Stomach smooth muscle (tissue), 2 donors: ENCODE measurements at regions not wholly inside any gene's neighbourhood (a gene's known extent, or its start where the extent isn't known, plus 50 kb on each side); places are given as distances from the start of the nearest gene placed in this dataset.
A peak's percentile ranks its signal among the peaks of the same experiment; 100 is the strongest.

Experiments used
- H3K27ac ChIP-seq: one replicate; pipeline ENCODE4 v1.7.0; 2013; ENCODE audit warnings: mild to moderate bottlenecking, low read length, inconsistent platforms
- H3K27me3 ChIP-seq, 2 donors: one replicate each; pipeline ENCODE4 v1.7.0; 2013; ENCODE audit warnings: low read length in 2 of 2; ENCODE audit not compliant: insufficient read depth in 2 of 2, control insufficient read depth in 1 of 2
- H3K36me3 ChIP-seq, 2 donors: one replicate each; pipeline ENCODE4 v1.7.0; 2013; ENCODE audit warnings: low read length in 2 of 2; ENCODE audit not compliant: control insufficient read depth in 2 of 2, insufficient read depth in 2 of 2
- H3K4me1 ChIP-seq: one replicate; pipeline ENCODE4 v1.7.0; 2013; ENCODE audit warnings: low read length; ENCODE audit not compliant: control insufficient read depth, insufficient read depth
- H3K4me3 ChIP-seq, 2 donors: one replicate each; pipeline ENCODE4 v1.7.0; 2013; ENCODE audit warnings: low read length in 2 of 2
- H3K9ac ChIP-seq, 2 donors: one replicate each; pipeline ENCODE4 v1.7.0; 2013; ENCODE audit warnings: low read length in 2 of 2, mild to moderate bottlenecking in 1 of 2
- H3K9me3 ChIP-seq, 2 donors: one replicate each; pipeline ENCODE4 v1.7.0; 2013; ENCODE audit warnings: low read length in 2 of 2; ENCODE audit not compliant: control insufficient read depth in 2 of 2
- donor health status: healthy.
- donor health status: Pancreatic carcinoma.

DNA sequence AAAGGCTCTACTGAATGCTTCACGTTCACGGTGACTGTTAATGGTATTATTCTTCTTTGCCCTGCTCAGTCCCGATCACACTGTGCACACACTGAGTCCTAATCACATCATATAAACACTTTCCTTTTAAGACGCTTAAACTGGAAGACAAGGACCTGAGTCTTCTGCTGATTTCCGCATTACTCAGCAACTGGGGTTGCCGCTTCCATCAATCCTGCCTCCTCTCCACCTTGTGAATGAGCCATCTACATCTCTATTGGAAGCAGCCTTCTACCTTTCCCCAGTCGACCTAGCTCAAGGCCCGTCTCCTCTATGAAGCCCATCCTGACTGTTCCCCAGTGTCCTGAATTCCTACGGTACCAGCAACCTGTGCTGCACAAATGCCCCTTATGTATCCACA is 104.7 kb downstream of the NCOR2 start:
- Histone ChIP-seq H3K36me3 (peaks cover 40 to 51% of the 10 kb centered on the region in 2 donors), H3K27me3 (no peaks in the 10 kb centered on the region), H3K4me3 (no peak overlapping the region), H3K9ac (peak overlapping the region; percentile 22 to 36), H3K9me3 (peaks cover 0 to 5% of the 10 kb centered on the region in 2 donors), H3K27ac (no peak overlapping the region), H3K4me1 (peaks cover 29% of the 10 kb centered on the region)

DNA sequence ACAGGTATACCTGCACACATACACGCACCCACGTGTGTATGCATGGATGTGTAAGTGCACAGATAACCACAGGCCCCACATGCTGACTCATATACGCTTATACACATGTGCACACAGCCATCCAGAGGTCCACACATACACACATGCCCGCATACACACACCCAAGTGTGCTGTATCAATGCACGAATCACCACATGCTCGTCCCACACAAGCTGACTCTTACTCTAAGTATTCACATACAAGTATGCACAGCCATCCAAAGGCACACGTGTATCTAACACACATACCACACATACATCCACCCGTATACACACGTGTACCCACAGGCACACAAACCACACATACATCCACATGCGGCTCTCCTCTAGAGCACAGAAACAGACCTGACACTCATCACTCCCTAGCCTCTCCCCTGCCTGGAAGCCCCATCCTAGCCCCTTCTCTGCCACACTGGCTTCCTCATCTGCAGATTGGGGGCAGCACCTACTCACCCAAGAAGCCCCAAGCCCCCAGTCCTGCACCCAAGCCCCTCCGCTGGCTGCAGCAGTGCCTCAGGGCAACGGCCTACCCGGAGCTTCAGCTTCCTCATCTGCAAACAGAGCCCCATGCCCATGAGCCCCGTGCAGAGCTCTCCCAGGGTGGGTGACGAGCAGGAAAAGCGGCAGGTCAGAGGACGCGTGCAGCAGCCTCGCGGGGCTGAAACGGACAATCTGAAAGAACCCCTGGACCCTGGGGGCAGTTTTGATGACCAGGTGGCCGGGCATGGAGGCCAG is 105.4 kb downstream of the NCOR2 start:
- Histone ChIP-seq H3K9me3 (peaks cover 0 to 5% of the 10 kb centered on the region in 2 donors), H3K27ac (no peak overlapping the region), H3K36me3 (peaks cover 40 to 51% of the 10 kb centered on the region in 2 donors), H3K27me3 (no peaks in the 10 kb centered on the region), H3K9ac (no peak overlapping the region), H3K4me3 (no peak overlapping the region), H3K4me1 (peaks cover 36% of the 10 kb centered on the region)

DNA sequence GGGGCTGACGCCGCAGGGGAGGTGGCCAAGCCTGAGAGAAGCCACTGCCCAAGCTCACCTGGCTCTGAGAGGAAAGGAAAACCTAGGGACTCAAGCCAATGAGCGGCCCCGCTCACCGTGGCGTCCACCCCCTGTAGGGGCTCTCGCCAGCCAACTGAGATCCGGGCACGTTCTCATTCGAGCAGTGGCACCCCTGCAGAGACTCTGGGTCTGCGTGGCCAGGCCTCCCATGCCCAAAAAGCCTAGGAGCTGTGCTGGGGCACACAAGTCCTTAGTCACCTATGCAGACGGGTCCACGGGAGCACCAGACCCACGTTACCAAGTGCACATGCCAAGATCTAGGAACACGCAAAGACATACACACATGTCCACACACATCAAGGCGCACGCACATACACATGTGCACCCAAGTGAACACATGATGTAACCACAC is 106.2 kb downstream of the NCOR2 start:
- H3K27ac ChIP-seq: no peak overlapping the region
- H3K36me3 ChIP-seq: peaks cover 38 to 49% of the 10 kb centered on the region in 2 donors
- H3K27me3 ChIP-seq: no peaks in the 10 kb centered on the region
- H3K4me1 ChIP-seq: peaks cover 40% of the 10 kb centered on the region
- no peak overlapping the region for H3K4me3 ChIP-seq
- peaks cover 0 to 5% of the 10 kb centered on the region in 2 donors for H3K9me3 ChIP-seq
- no peak overlapping the region for H3K9ac ChIP-seq

DNA sequence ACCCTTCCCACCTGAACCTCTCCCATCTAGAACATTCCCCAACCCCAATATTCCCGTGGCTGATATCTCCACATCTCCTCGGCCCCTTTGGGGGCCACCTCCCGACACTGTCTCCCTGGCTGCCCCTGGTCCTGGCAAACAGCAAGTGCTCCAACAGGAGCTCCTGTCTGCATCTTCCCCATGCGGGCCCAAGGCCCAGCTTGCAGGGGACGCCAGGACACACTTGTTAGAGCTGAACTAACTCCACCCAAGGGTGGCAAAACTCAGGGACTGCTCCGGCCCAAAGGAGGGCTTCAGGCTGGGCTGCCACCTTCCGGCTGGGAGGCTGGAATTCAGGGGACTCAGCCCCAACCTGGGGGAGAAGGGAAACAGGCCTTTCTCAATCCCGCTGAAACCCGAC is 106.6 kb downstream of the NCOR2 start:
- Histone ChIP-seq H3K36me3 (peaks cover 33 to 47% of the 10 kb centered on the region in 2 donors), H3K9me3 (peaks cover 0 to 5% of the 10 kb centered on the region in 2 donors), H3K27me3 (no peaks in the 10 kb centered on the region), H3K9ac (no peak overlapping the region), H3K4me3 (no peak overlapping the region), H3K27ac (no peak overlapping the region), H3K4me1 (peaks cover 43% of the 10 kb centered on the region)

DNA sequence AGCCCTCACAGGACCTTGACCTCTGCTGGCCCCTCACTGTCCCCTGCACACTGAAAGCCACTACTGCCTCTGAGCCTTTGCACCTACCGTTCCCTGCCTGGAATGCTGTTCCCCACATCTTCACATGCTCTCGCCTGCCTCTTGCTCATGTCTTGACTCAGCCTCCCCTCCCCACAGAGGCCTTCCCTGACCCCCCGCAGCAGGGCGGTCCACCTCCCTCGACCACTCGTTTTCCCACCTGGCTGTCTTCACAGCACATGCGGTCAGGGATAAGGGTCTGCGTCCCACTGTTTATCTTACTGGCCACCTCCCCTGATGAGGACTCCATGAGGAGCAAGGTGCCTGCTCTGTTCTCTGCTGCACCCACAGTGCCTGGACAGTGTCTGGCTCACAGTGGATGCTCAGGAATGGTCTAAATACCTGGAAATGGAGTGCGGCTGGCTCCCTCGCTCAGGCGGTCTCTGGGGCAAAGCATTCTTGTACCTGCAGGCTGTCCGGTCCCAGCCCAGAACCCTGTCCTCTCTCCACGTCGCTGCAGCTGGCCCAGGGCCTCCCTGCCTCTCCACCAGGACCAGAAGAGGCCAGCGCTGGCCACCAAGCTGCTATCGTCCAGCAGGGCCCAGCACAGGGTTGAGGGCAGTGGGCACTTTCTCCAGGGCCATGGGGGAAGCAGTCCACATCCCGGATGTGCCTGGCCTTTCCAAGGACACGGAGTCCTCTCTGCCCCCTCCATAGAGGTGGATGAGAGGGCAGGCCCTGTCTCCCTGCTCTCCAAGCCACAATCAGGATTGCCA is 107.4 kb downstream of the NCOR2 start:
- Histone ChIP-seq H3K9ac (no peak overlapping the region), H3K4me3 (no peak overlapping the region), H3K36me3 (peaks cover 26 to 40% of the 10 kb centered on the region in 2 donors), H3K27ac (no peak overlapping the region), H3K9me3 (peaks cover 0 to 4% of the 10 kb centered on the region in 2 donors), H3K4me1 (peaks cover 48% of the 10 kb centered on the region), H3K27me3 (no peaks in the 10 kb centered on the region)

DNA sequence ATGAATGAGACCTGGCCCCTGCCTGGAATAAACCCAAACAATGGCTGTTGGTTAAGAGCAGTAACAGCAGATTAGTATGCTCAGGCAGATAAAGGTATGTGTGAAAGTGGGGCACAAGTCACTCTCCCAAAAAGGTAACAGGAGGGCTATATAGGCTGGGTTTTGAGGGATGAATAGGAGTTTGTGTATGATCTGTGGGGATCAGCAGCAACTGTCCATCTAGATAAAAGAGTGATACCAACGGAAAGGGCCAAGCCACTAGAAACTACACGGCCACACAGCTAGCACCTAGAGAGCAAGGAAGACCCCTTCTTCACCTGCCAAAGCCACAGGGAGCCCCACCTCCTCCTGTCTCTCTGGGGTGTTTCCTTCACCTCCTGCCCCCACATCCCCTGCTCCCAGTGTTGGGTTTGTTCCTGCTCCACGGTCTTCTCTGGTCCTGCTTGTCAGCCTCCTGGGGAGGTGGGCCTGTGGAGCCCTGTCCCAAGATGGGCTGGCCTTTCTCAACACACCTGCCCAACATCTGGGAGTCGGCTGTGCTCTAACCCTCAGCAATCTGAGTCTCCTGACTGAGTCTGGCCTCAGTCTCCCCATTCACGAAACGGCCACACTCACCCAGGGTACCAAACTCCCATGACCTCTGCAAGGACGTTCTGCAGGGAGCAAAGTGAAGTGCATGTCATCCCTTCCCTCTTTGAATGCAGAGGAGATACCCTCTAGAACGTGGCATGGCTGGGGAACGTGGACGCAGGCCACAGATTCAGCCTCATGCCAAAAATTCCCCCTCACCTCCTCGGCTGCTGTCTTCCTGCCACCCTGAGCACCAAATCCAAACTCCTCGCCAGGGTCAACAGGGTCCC is 108.2 kb downstream of the NCOR2 start:
- Histone ChIP-seq H3K27ac (peak overlapping the region; percentile 74), H3K27me3 (no peaks in the 10 kb centered on the region), H3K4me1 (peaks cover 51% of the 10 kb centered on the region), H3K36me3 (peaks cover 18 to 32% of the 10 kb centered on the region in 2 donors), H3K9ac (no peak overlapping the region), H3K4me3 (no peak overlapping the region), H3K9me3 (no peaks in the 10 kb centered on the region)

DNA sequence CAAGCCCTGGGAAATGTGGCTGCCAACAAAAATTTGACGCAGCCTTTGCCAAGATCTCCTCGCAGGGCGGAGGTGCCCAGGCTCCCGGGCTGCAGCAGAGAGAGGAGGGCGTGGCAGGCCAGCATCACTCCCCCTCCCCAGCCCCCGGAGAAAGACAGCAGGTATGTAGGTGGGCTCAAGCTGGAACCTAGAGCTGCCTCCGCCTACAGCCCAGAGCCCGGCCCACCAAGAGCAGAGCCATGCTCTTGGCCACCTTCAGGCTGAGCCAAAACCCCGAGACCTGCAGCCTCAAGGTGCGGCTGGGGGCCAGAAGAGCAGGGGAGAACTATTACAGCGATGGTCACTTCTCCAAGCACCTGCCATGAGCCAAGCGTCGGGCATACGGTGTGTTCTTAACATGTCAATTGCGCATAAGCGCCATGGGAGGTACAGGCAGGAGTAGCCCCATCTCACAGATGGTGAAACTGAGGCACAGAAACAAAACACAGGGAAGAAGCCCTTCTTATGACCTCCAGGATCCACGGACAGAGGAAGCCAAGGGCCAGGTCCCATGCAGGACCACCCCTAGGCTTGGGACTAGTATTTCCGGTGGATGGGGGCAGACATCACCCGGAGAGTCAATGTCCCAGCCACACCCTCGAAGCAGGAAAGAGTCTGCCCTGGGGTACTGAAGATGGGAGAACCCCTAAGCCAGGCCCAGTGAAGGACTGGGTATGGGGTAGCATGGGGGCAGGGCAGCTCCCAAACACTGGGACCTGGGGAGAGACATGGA is 109.0 kb downstream of the NCOR2 start:
- Histone ChIP-seq H3K4me1 (peaks cover 56% of the 10 kb centered on the region), H3K9me3 (no peaks in the 10 kb centered on the region), H3K27ac (peak overlapping the region; percentile 74), H3K9ac (peak overlapping the region in 1 of 2 donors; percentile 58), H3K27me3 (no peaks in the 10 kb centered on the region), H3K4me3 (no peak overlapping the region), H3K36me3 (peaks cover 13 to 31% of the 10 kb centered on the region in 2 donors)

DNA sequence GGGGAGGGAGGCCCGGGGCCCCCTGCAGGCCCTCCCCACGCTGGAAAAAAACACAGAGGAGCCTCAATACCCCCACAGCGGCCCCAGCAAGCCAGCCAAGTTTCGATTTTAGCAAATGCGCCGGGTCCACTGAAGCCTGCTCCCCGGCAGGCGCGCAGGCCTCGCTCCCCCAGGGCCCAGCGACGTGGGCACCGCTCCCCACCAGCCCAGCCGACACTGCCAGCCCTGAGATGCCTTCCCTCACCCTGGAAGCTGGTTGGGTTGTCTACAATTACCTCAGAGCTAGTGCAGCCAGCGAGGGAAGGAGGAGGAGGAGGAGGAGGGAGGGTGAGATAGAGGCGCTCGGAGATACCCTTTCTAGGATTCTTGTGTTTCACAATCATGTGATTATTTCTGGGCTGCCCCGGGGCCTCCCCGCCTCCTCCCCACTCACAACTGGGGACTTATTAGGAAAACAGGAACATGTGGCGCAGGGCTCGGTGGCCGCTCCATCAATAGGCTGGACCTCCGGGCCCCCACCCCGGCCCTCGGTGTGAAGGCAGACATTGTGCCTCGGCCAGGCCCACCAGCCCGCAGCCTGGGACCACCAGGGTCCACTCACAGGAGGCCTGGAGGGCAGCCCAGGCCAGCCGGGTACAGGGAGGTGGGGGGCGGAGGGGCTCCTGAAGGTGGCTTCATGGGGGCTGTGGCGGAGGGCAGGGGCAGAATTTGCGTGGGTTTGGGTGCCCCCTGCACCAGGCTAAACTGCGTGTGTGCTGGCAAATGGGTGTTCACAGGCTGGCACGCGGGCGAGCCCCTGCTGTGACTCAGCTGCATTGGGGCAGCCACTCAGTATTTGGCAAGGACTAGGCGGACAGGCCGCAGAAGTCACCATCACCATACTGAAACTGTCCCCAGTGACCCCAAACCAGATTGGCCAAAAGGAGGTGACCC is 109.9 kb downstream of the NCOR2 start:
- Histone ChIP-seq H3K9me3 (no peaks in the 10 kb centered on the region), H3K27me3 (no peaks in the 10 kb centered on the region), H3K4me3 (peak overlapping the region; percentile 37 to 63), H3K36me3 (peaks cover 13 to 28% of the 10 kb centered on the region in 2 donors), H3K27ac (peak overlapping the region; percentile 74), H3K4me1 (peaks cover 59% of the 10 kb centered on the region), H3K9ac (peak overlapping the region; percentile 42 to 58)

DNA sequence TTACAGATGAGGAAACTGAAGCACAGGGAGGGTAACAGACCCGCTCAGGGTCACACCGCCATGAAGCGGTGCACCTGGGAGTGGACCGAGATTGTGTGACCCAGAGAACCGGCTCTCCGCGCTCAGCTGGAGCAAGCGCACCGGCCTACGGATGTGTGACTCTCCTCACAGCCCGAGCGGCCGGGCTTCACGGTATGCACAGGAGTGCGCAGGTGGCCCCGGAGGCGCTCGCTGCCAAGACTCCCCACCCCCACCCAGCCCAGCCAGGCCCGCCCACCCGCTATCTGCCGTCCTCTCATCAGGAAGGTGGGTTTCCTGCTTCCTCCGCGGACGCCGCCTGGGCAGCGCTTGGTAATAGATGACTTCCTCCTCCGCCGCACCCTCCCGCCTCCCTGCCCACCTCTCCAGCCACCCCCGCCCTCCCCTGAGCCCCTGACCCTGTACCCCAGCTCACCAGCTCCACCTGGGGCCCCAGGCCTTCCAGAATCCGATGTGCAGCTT is 110.7 kb downstream of the NCOR2 start:
- H3K4me1 ChIP-seq: peaks cover 56% of the 10 kb centered on the region
- H3K9ac ChIP-seq: no peak overlapping the region
- no peak overlapping the region for H3K4me3 ChIP-seq
- H3K9me3 ChIP-seq: no peaks in the 10 kb centered on the region
- no peaks in the 10 kb centered on the region for H3K27me3 ChIP-seq
- peak overlapping the region; percentile 74 for H3K27ac ChIP-seq
- peaks cover 11 to 25% of the 10 kb centered on the region in 2 donors for H3K36me3 ChIP-seq
